C4-2B (cell line): ENCODE measurements at regions not wholly inside any gene's neighbourhood (a gene's known extent, or its start where the extent isn't known, plus 50 kb on each side); places are given as distances from the start of the nearest gene placed in this dataset.

Experiments used
- ZFX ChIP-seq: fragments of 450-650 bp; IDR thresholded peaks from 2 replicates; pipeline ENCODE4 v1.6.1; 2017
- TF ChIP-seq, protein P1 (sequence below): fragments of 450-650 bp; conservative IDR thresholded peaks from 2 replicates; pipeline ENCODE4 v1.5.1; 2017; ENCODE audit warnings: mild to moderate bottlenecking

DNA sequence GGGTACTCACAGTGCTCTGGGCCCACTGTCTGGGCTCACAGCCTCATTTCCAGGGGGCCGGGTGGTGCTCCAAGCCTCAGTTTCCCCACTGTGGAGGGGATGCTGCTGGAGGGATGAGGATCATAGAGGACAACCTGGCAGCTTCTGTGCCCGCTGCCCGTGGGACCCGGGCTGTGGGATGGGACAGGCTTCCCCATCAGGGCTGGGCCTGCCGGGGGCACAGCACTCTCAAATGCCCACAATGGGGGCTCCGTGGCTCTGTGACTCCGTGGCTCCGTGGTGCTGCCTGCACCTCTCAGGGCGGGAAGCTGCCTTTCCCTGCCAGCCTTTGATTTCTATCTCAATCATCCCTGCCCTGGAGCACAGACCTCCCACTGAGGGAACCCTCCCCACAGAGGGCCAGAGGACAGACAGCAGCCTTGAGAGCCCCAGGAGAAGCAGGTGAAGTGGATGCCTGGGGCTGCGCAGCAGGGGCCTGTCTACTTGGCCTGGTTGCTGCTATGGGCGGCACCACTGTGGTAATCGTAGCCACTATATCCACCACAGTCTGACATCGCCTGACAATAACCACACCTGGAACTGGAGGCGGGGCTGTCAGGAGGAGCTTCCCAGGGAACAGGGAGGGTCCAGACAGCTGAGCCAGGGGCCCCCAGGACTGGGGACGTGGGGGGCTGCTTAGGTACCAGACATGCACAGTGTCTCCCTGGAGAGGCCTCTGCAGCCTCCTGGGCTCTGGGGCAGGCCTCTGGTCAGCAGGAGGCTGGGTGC is 375.9 kb downstream of the TMEM121 start:
- TF ChIP-seq, protein P1, sequence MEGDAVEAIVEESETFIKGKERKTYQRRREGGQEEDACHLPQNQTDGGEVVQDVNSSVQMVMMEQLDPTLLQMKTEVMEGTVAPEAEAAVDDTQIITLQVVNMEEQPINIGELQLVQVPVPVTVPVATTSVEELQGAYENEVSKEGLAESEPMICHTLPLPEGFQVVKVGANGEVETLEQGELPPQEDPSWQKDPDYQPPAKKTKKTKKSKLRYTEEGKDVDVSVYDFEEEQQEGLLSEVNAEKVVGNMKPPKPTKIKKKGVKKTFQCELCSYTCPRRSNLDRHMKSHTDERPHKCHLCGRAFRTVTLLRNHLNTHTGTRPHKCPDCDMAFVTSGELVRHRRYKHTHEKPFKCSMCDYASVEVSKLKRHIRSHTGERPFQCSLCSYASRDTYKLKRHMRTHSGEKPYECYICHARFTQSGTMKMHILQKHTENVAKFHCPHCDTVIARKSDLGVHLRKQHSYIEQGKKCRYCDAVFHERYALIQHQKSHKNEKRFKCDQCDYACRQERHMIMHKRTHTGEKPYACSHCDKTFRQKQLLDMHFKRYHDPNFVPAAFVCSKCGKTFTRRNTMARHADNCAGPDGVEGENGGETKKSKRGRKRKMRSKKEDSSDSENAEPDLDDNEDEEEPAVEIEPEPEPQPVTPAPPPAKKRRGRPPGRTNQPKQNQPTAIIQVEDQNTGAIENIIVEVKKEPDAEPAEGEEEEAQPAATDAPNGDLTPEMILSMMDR, result no peak
- TF ChIP-seq ZFX, result no peak
